Activated CD8-positive, alpha-beta T cell treated with anti-CD3 and anti-CD28 coated beads for 36 hours (primary cell): ENCODE measurements at regions not wholly inside any gene's neighbourhood (a gene's known extent, or its start where the extent isn't known, plus 50 kb on each side); places are given as distances from the start of the nearest gene placed in this dataset.

Source experiments
- ATAC-seq: fragments of 200-7000 bp; cut with Tn5 transposase; one replicate; pipeline ENCODE4 v1.10.0; 2021; ENCODE audit warnings: mild to moderate bottlenecking, moderate library complexity
- CTCF ChIA-PET: fragments of 350-600 bp; sonication (Branson Sonifier 250); formaldehyde crosslinking; loops from one replicate; lab custom pipeline; 2021; ENCODE audit warnings: antibody characterized with exemption; lab: Charles Lee
- POLR2A ChIA-PET: fragments of 350-600 bp; sonication (Branson Sonifier 250); formaldehyde crosslinking; loops from one replicate; lab custom pipeline; 2021; ENCODE audit warnings: antibody characterized with exemption; lab: Charles Lee
- DNase-seq: peaks from one replicate; pipeline ENCODE4 v3.0.0-alpha.2; 2020
- H3K27ac Mint-ChIP-seq: one replicate; pipeline ENCODE4 v1.8.0; 2021; ENCODE audit warnings: mild to moderate bottlenecking, mixed read lengths
- H3K27me3 Mint-ChIP-seq: one replicate; pipeline ENCODE4 v1.8.0; 2021; ENCODE audit warnings: mixed read lengths
- H3K36me3 Mint-ChIP-seq: one replicate; pipeline ENCODE4 v1.8.0; 2021; ENCODE audit warnings: low read depth, mixed read lengths
- H3K4me1 Mint-ChIP-seq: one replicate; pipeline ENCODE4 v1.8.0; 2021; ENCODE audit warnings: low read depth, mixed read lengths
- H3K4me3 Mint-ChIP-seq: one replicate; pipeline ENCODE4 v1.8.0; 2021; ENCODE audit warnings: mild to moderate bottlenecking, moderate library complexity, mixed read lengths
- H3K9me3 Mint-ChIP-seq: one replicate; pipeline ENCODE4 v1.8.0; 2021; ENCODE audit warnings: mixed read lengths
- CTCF ChIP-seq: fragments of 200-600 bp; IDR thresholded peaks from one replicate; pipeline ENCODE4 v1.8.0; 2022; ENCODE audit warnings: antibody characterized with exemption, mild to moderate bottlenecking
- intact Hi-C: fragments of 100-400 bp; cut with micrococcal nuclease; formaldehyde crosslinking; loops from one replicate; pipeline ENCODE4 v1.10.0; 2022

- Mint-ChIP-seq H3K27me3 (peaks cover 22% of the 10 kb centered on the region), H3K9me3 (no peaks in the 10 kb centered on the region), H3K36me3 (no peaks in the 10 kb centered on the region), H3K4me3 (no peak overlapping the region), H3K4me1 (no peaks in the 10 kb centered on the region), H3K27ac (no peak overlapping the region)
- intact Hi-C loops, result no loop called here
- ChIA-PET CTCF (interaction anchor here (1.0 kb wide), 1 partner anchor 9 kb away, joined by 3 read pairs; no protein-coding TSS in a partner anchor), POLR2A (no interaction called here)
- no peak for ATAC-seq
- TF ChIP-seq CTCF, result no peak
- DNase-seq, result no peak
These were observed 82.0 kb upstream of the EPHB3 start for GRCh38 chr3:184479426-184480126.

- Mint-ChIP-seq H3K27ac (no peak overlapping the region), H3K27me3 (peaks cover 17% of the 10 kb centered on the region), H3K4me3 (no peak overlapping the region), H3K4me1 (no peaks in the 10 kb centered on the region), H3K36me3 (no peaks in the 10 kb centered on the region), H3K9me3 (no peaks in the 10 kb centered on the region)
- TF ChIP-seq CTCF, result no peak
- ATAC-seq, result no peak
- intact Hi-C loops, result no loop called here
- DNase-seq, result no peak
- ChIA-PET CTCF (interaction anchor here (1.0 to 2.1 kb wide), 2 partner anchors 11 to 12 kb away, joined by 3 to 6 read pairs; no protein-coding TSS in a partner anchor), POLR2A (no interaction called here)
These were observed 80.8 kb upstream of the EPHB3 start for GRCh38 chr3:184480831-184481230.

- Mint-ChIP-seq H3K4me3 (no peak overlapping the region), H3K4me1 (no peaks in the 10 kb centered on the region), H3K27me3 (peaks cover 14% of the 10 kb centered on the region), H3K9me3 (no peaks in the 10 kb centered on the region), H3K27ac (no peak overlapping the region), H3K36me3 (no peaks in the 10 kb centered on the region)
- intact Hi-C loops, result no loop called here
- ChIA-PET POLR2A (no interaction called here), CTCF (interaction anchor here (1.1 to 2.2 kb wide), 3 partner anchors 13 to 110 kb away, joined by 3 to 7 read pairs (median 6); no protein-coding TSS in a partner anchor)
- TF ChIP-seq CTCF, result no peak
- ATAC-seq (no peak), DNase-seq (no peak)
These were observed 79.5 kb upstream of the EPHB3 start for GRCh38 chr3:184481984-184482671.

- TF ChIP-seq CTCF, result no peak
- ChIA-PET CTCF (interaction anchor here (1.6 kb wide), 1 partner anchor 29 kb away, joined by 3 read pairs; no protein-coding TSS in a partner anchor), POLR2A (no interaction called here)
- ATAC-seq (no peak), DNase-seq (no peak)
- Mint-ChIP-seq H3K4me1 (no peaks in the 10 kb centered on the region), H3K27ac (no peak overlapping the region), H3K36me3 (no peaks in the 10 kb centered on the region), H3K9me3 (no peaks in the 10 kb centered on the region), H3K27me3 (peaks cover 20% of the 10 kb centered on the region), H3K4me3 (no peak overlapping the region)
- intact Hi-C loops, result no loop called here
These were observed 76.3 kb upstream of the EPHB3 start for GRCh38 chr3:184485241-184485640.

GRCh38 chr3:184485906-184486305 is 75.7 kb upstream of the EPHB3 start:
- ATAC-seq (no peak), DNase-seq (no peak)
- intact Hi-C loops, result no loop called here
- ChIA-PET POLR2A (no interaction called here), CTCF (no interaction called here)
- Mint-ChIP-seq H3K9me3 (no peaks in the 10 kb centered on the region), H3K27me3 (peaks cover 15% of the 10 kb centered on the region), H3K27ac (no peak overlapping the region), H3K36me3 (no peaks in the 10 kb centered on the region), H3K4me3 (no peak overlapping the region), H3K4me1 (no peaks in the 10 kb centered on the region)
- no peak for TF ChIP-seq CTCF
